ENCODE measurements at regions not wholly inside any gene's neighbourhood (a gene's known extent, or its start where the extent isn't known, plus 50 kb on each side); places are given as distances from the start of the nearest gene placed in this dataset.
"Not testable (repeated sequence)": the region's sequence is repeated elsewhere in the genome, so short reads cannot be mapped to it uniquely, and the experiment has no call there.

DNA sequence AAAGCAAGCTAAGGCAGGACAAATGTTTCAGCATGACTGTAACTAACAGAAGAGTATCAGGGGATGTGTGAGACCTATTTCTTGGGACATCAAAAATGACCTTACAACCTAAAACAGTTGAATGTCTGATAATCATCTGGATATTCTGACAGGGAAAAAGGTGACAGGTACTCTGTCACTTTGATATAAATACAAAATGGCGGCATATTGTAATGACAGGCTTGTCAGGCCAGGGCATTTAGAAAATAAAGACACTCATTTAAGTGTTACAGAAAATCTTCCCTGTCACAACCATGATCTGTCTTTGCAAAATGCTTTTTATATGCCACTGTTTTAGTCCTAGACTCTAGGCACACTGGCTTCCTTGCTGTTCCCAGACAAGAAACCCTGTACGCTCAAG, 1033.3 kb upstream of the FLRT2 start:
- Histone ChIP-seq H3K27me3 (ENCODE audit: control insufficient read depth, insufficient read depth, low read length) (no peaks in the 10 kb centered on the region), H3K9ac (ENCODE audit: low read length in 3 of 3) (no peak overlapping the region), H3K4me3 (ENCODE audit: low read length in 3 of 3) (no peak overlapping the region), H3K36me3 (ENCODE audit: control insufficient read depth in 2 of 3, insufficient read depth in 3 of 3, low read length in 3 of 3) (no peaks in the 10 kb centered on the region), H3K9me3 (ENCODE audit: control insufficient read depth in 2 of 3, insufficient read depth in 1 of 3, low read length in 3 of 3) (no peaks in the 10 kb centered on the region), H3K27ac (ENCODE audit: low read depth in 2 of 2, low read length in 2 of 2) (no peak overlapping the region), H3K4me1 (ENCODE audit: control insufficient read depth in 2 of 3, insufficient read depth in 2 of 3, low read depth in 1 of 3, low read length in 3 of 3) (no peaks in the 10 kb centered on the region)
- intact Hi-C loops (cut with DNase I), result no loop called here
- no peak for FAIRE-seq
- TF ChIP-seq, protein P1, sequence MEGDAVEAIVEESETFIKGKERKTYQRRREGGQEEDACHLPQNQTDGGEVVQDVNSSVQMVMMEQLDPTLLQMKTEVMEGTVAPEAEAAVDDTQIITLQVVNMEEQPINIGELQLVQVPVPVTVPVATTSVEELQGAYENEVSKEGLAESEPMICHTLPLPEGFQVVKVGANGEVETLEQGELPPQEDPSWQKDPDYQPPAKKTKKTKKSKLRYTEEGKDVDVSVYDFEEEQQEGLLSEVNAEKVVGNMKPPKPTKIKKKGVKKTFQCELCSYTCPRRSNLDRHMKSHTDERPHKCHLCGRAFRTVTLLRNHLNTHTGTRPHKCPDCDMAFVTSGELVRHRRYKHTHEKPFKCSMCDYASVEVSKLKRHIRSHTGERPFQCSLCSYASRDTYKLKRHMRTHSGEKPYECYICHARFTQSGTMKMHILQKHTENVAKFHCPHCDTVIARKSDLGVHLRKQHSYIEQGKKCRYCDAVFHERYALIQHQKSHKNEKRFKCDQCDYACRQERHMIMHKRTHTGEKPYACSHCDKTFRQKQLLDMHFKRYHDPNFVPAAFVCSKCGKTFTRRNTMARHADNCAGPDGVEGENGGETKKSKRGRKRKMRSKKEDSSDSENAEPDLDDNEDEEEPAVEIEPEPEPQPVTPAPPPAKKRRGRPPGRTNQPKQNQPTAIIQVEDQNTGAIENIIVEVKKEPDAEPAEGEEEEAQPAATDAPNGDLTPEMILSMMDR (IDR thresholded peaks at IDR 0.05; ENCODE audit: borderline replicate concordance, extremely low read depth, insufficient read depth), result no peak
- DNase-seq, result no peak

DNA sequence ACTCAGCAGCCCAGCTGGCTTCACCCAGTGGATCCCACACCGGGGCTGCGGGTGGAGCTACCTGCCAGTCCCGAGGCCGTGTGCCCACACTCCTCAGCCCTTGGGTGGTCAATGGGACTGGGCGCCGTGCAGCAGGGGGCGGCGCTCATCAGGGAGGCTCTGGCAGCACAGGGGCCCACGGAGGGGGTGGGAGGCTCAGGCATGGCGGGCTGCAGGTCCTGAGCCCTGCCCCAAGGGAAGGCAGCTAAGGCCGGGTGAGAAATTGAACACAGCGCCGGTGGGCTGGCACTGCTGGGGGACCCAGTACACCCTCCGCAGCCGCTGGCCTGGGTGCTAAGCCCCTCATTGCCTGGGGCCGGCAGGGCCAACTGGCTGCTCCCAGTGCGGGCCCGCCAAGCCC, 1017.1 kb upstream of the FLRT2 start:
- H3K27me3 ChIP-seq (ENCODE audit: control insufficient read depth, insufficient read depth, low read length); FAIRE-seq; H3K36me3 ChIP-seq (ENCODE audit: control insufficient read depth in 2 of 3, insufficient read depth in 3 of 3, low read length in 3 of 3); intact Hi-C loops (cut with DNase I); H3K9ac ChIP-seq (ENCODE audit: low read length in 3 of 3); H3K4me1 ChIP-seq (ENCODE audit: control insufficient read depth in 2 of 3, insufficient read depth in 2 of 3, low read depth in 1 of 3, low read length in 3 of 3); H3K9me3 ChIP-seq (ENCODE audit: control insufficient read depth in 2 of 3, insufficient read depth in 1 of 3, low read length in 3 of 3); H3K27ac ChIP-seq (ENCODE audit: low read depth in 2 of 2, low read length in 2 of 2); H3K4me3 ChIP-seq (ENCODE audit: low read length in 3 of 3): not testable (repeated sequence)
- peak in 1 of 5 donors; percentile 50 for DNase-seq

DNA sequence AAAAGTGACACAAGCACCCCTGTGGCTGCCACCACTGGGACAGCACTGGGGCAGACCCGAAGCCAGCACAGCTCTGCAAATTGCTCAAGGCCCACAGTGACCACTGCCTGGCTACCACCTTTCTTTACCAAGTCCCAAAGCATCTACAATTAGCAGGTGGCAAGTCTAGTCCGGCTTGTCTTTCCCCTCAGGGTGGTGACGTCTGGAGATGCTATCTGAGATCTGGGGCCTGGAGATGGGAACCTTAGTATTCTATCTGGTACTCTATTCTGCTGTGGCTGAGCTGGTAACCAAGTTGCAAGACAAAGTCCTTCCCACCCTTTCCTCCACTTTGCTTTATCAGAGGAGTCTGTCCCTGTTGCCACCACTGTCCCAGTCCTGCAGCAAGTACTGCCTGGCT, 1010.1 kb upstream of the FLRT2 start:
- no peaks in the 10 kb centered on the region for H3K36me3 ChIP-seq (ENCODE audit: control insufficient read depth in 2 of 3, insufficient read depth in 3 of 3, low read length in 3 of 3)
- TF ChIP-seq, protein P1 (IDR thresholded peaks at IDR 0.05; ENCODE audit: borderline replicate concordance, extremely low read depth, insufficient read depth), result no peak
- H3K27me3 ChIP-seq (ENCODE audit: control insufficient read depth, insufficient read depth, low read length), result no peaks in the 10 kb centered on the region
- H3K4me1 ChIP-seq (ENCODE audit: control insufficient read depth in 2 of 3, insufficient read depth in 2 of 3, low read depth in 1 of 3, low read length in 3 of 3), result no peaks in the 10 kb centered on the region
- FAIRE-seq, result no peak
- H3K9me3 ChIP-seq (ENCODE audit: control insufficient read depth in 2 of 3, insufficient read depth in 1 of 3, low read length in 3 of 3), result no peaks in the 10 kb centered on the region
- intact Hi-C loops (cut with DNase I), result no loop called here
- no peak overlapping the region for H3K4me3 ChIP-seq (ENCODE audit: low read length in 3 of 3)
- no peak overlapping the region for H3K27ac ChIP-seq (ENCODE audit: low read depth in 2 of 2, low read length in 2 of 2)
- H3K9ac ChIP-seq (ENCODE audit: low read length in 3 of 3), result no peak overlapping the region
- DNase-seq, result no peak

DNA sequence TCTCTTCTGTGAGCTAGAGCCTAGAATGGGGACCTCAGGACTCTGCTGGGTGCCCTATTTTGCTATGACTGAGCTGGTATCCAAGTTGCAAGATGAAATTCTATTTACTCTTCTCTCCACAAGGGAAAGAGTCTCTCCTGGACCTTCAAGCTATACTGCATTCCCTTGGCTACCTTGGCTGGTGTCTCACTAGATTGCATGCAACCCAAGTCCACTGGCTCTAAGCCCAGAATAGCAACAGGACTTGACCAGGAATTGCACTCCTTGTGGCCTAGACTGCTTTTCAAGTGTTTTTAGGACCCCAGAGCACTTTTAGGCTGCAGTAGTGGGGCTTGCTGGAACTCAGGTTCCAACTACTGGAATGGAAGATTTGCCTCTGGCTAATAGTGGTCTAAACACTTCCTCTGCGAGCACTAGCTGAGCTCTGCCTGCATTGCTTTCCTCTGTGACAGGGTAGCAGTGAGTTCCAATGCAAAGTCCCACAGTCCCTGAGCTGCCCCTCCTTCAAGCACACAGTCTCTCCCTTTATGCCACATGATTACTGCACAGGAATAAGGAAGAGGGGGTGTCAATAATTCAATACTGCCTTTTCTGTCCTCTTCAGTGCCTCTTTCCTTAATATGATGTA, 1009.1 kb upstream of the FLRT2 start:
- Histone ChIP-seq H3K27ac (ENCODE audit: low read depth in 2 of 2, low read length in 2 of 2) (no peak overlapping the region), H3K27me3 (ENCODE audit: control insufficient read depth, insufficient read depth, low read length) (no peaks in the 10 kb centered on the region), H3K36me3 (ENCODE audit: control insufficient read depth in 2 of 3, insufficient read depth in 3 of 3, low read length in 3 of 3) (no peaks in the 10 kb centered on the region), H3K4me3 (ENCODE audit: low read length in 3 of 3) (no peak overlapping the region), H3K4me1 (ENCODE audit: control insufficient read depth in 2 of 3, insufficient read depth in 2 of 3, low read depth in 1 of 3, low read length in 3 of 3) (no peaks in the 10 kb centered on the region), H3K9me3 (ENCODE audit: control insufficient read depth in 2 of 3, insufficient read depth in 1 of 3, low read length in 3 of 3) (no peaks in the 10 kb centered on the region), H3K9ac (ENCODE audit: low read length in 3 of 3) (no peak overlapping the region)
- FAIRE-seq, result no peak
- TF ChIP-seq, protein P1 (IDR thresholded peaks at IDR 0.05; ENCODE audit: borderline replicate concordance, extremely low read depth, insufficient read depth), result no peak
- intact Hi-C loops (cut with DNase I), result no loop called here
- peak in 1 of 5 donors; percentile 3 for DNase-seq

Measured in kidney (tissue), 13 donors.